HCT116 (cell line): ENCODE measurements at regions not wholly inside any gene's neighbourhood (a gene's known extent, or its start where the extent isn't known, plus 50 kb on each side); places are given as distances from the start of the nearest gene placed in this dataset.

ENCODE experiments used
- ATAC-seq: fragments of 200-7000 bp; cut with Tn5 transposase; 2 replicates; pipeline ENCODE4 v1.9.1; 2020; ENCODE audit warnings: mild to moderate bottlenecking, moderate library complexity
- BruUV-seq: library from RNA; stranded (reverse); fragments of 400-500 nt; replicated peaks from 2 replicates; lab custom pipeline; 2021; lab: Mats Ljungman, UMichigan
- CTCF ChIA-PET: fragments of 300-600 bp; sonication (Branson Sonifier 250); formaldehyde crosslinking; loops from one replicate; lab custom pipeline; 2021; ENCODE audit warnings: antibody characterized with exemption; lab: Charles Lee
- POLR2A ChIA-PET: fragments of 300-600, 350-600 bp; sonication (Branson Sonifier 250); formaldehyde crosslinking; loops from one replicate; lab custom pipeline; 2021; ENCODE audit warnings: antibody characterized with exemption; lab: Charles Lee
- RAD21 ChIA-PET, 2 experiments: fragments of 300-600 bp; sonication (Branson Sonifier 250); formaldehyde crosslinking; loops; one replicate each; lab custom pipeline; 2023; ENCODE audit warnings: low total read pairs in 2 of 2; ENCODE audit not compliant: uncharacterized antibody in 2 of 2, unreplicated experiment in 2 of 2, low non-redundant PET in 1 of 2; lab: Charles Lee
- DNase-seq: peaks from one replicate; pipeline ENCODE4 v3.0.0-alpha.2; 2010; ENCODE audit warnings: low read depth, low spot score
- H2AFZ ChIP-seq: fragments of 200-600 bp; shearing (Covaris generic), sonication (generic); 2 replicates; pipeline ENCODE4 v1.6.1; 2017; ENCODE audit warnings: low read depth, mixed run types, mixed read lengths, antibody characterized with exemption, low read length; ENCODE audit not compliant: poor library complexity, severe bottlenecking
- H3K27ac ChIP-seq: 2 replicates; pipeline ENCODE4 v1.5.1; 2012; ENCODE audit warnings: low read depth, low read length
- H3K27me3 ChIP-seq: fragments of 200-600 bp; sonication (generic); 2 replicates; pipeline ENCODE4 v1.6.1; 2016; ENCODE audit warnings: mixed run types, low read length, mixed read lengths; ENCODE audit not compliant: insufficient read depth
- H3K36me3 ChIP-seq, 2 experiments: fragments of 200-500 bp in 1 of 2; fragments of 200-600 bp in 1 of 2; sonication (Bioruptor generic) in 1 of 2; sonication (generic) in 1 of 2; 2 replicates each; pipeline versions ENCODE4 v1.5.1 to v1.6.1; 2014 to 2016; ENCODE audit warnings: low read length in 2 of 2, inconsistent platforms in 1 of 2, mixed read lengths in 1 of 2, mixed run types in 1 of 2; ENCODE audit not compliant: insufficient read depth in 2 of 2, control insufficient read depth in 1 of 2
- H3K4me1 ChIP-seq, 2 experiments: fragments of 200-600 bp in 1 of 2; sonication (generic) in 1 of 2; 2 replicates each; pipeline versions ENCODE4 v1.5.1 to v1.6.1; 2012 to 2017; ENCODE audit warnings: low read length in 2 of 2, inconsistent platforms in 1 of 2, mild to moderate bottlenecking in 1 of 2, mixed read lengths in 1 of 2, mixed run types in 1 of 2, moderate library complexity in 1 of 2; ENCODE audit not compliant: insufficient read depth in 2 of 2, control insufficient read depth in 1 of 2
- H3K4me2 ChIP-seq: fragments of 200-600 bp; sonication (generic); 2 replicates; pipeline ENCODE4 v1.6.1; 2017; ENCODE audit warnings: mixed run types, low read length, mixed read lengths
- H3K4me3 ChIP-seq, 2 experiments: fragments of 200-600 bp in 1 of 2; sonication (generic) in 1 of 2; replicated peaks in 1 of 2; 2 replicates each; pipeline ENCODE4 v1.5.1; 2011 to 2016; ENCODE audit warnings: low read length in 2 of 2, control low read depth in 1 of 2, low read depth in 1 of 2, mild to moderate bottlenecking in 1 of 2, mixed read lengths in 1 of 2, mixed run types in 1 of 2
- H3K79me2 ChIP-seq: fragments of 200-600 bp; sonication (generic); 2 replicates; pipeline ENCODE4 v1.6.1; 2017; ENCODE audit warnings: mild to moderate bottlenecking, mixed run types, low read length, moderate library complexity, mixed read lengths; ENCODE audit not compliant: insufficient read depth
- H3K9ac ChIP-seq: fragments of 200-600 bp; sonication (generic); 2 replicates; pipeline ENCODE4 v1.6.1; 2016; ENCODE audit warnings: low read length, mixed read lengths
- H3K9me2 ChIP-seq: fragments of 200-600 bp; sonication (generic), shearing (Covaris generic); 2 replicates; pipeline ENCODE4 v1.6.1; 2017; ENCODE audit warnings: mixed run types, mild to moderate bottlenecking, moderate library complexity; ENCODE audit not compliant: insufficient read depth
- H3K9me3 ChIP-seq, 2 experiments: fragments of 200-500 bp in 1 of 2; fragments of 200-600 bp in 1 of 2; sonication (Bioruptor generic) in 1 of 2; sonication (generic) in 1 of 2; 2 replicates each; pipeline ENCODE4 v1.6.1; 2014 to 2017; ENCODE audit warnings: low read length in 2 of 2, mixed read lengths in 2 of 2, inconsistent platforms in 1 of 2, low read depth in 1 of 2, mild to moderate bottlenecking in 1 of 2, mixed run types in 1 of 2, moderate library complexity in 1 of 2; ENCODE audit not compliant: control insufficient read depth in 1 of 2, insufficient read depth in 1 of 2
- H4K20me1 ChIP-seq: fragments of 200-600 bp; sonication (generic), shearing (Covaris generic); 2 replicates; pipeline ENCODE4 v1.6.1; 2017; ENCODE audit warnings: mixed run types, mild to moderate bottlenecking, moderate library complexity; ENCODE audit not compliant: insufficient read depth
- CBX3 ChIP-seq: IDR thresholded peaks from 2 replicates; pipeline ENCODE4 v1.6.1; 2012; ENCODE audit warnings: low read depth
- CEBPB ChIP-seq: IDR thresholded peaks from 2 replicates; pipeline ENCODE4 v1.6.1; 2012; ENCODE audit warnings: low read depth
- EGR1 ChIP-seq: IDR thresholded peaks from 2 replicates; pipeline ENCODE4 v1.6.1; 2012; ENCODE audit warnings: low read depth
- FOSL1 ChIP-seq: IDR thresholded peaks from 2 replicates; pipeline ENCODE4 v1.6.1; 2012; ENCODE audit warnings: low read depth
- JUND ChIP-seq: IDR thresholded peaks from 2 replicates; pipeline ENCODE4 v1.6.1; 2012
- POLR2A ChIP-seq: IDR thresholded peaks from 2 replicates; pipeline ENCODE4 v1.7.0; 2011; ENCODE audit warnings: borderline replicate concordance; ENCODE audit not compliant: insufficient read depth, insufficient read length; ENCODE audit errors: extremely low read depth
- POLR2AphosphoS5 ChIP-seq: IDR thresholded peaks from 2 replicates; pipeline ENCODE4 v1.6.1; 2011; ENCODE audit warnings: mild to moderate bottlenecking, low read depth, low read length, moderate library complexity
- RAD21 ChIP-seq: IDR thresholded peaks from 2 replicates; pipeline ENCODE4 v1.6.1; 2012; ENCODE audit warnings: low read depth, mild to moderate bottlenecking
- SIN3A ChIP-seq: IDR thresholded peaks from 2 replicates; pipeline ENCODE4 v1.6.1; 2012; ENCODE audit warnings: low read depth
- SP1 ChIP-seq: IDR thresholded peaks from 2 replicates; pipeline ENCODE4 v1.6.1; 2012; ENCODE audit warnings: low read depth
- TCF7L2 ChIP-seq: IDR thresholded peaks from 2 replicates; pipeline ENCODE4 v1.7.0; 2011; ENCODE audit warnings: borderline replicate concordance, inconsistent platforms; ENCODE audit not compliant: insufficient read depth, insufficient read length; ENCODE audit errors: extremely low read depth
- YY1 ChIP-seq: IDR thresholded peaks from 2 replicates; pipeline ENCODE4 v1.6.1; 2011; ENCODE audit warnings: low read length, low read depth, moderate library complexity, mild to moderate bottlenecking; ENCODE audit not compliant: insufficient replicate concordance; ENCODE audit errors: extremely low read depth
- ZFX ChIP-seq: fragments of 450-650 bp; IDR thresholded peaks from 2 replicates; pipeline ENCODE4 v1.6.1; 2017
- ZNF274 ChIP-seq: fragments of 200-500 bp; sonication (Bioruptor generic); IDR thresholded peaks from 2 replicates; pipeline ENCODE4 v1.6.1; 2014; ENCODE audit warnings: mild to moderate bottlenecking, low read depth, low read length, inconsistent platforms
- intact Hi-C: fragments of 100-400 bp; cut with micrococcal nuclease; formaldehyde crosslinking; loops from 2 replicates; pipeline ENCODE4 v1.10.0; 2022
- TF ChIP-seq, protein P1 (sequence below), 3 experiments: fragments of 200-600 bp in 1 of 3; sonication (generic) in 1 of 3; IDR thresholded peaks in 2 of 3; conservative IDR thresholded peaks in 1 of 3; 2 replicates each; pipeline ENCODE4 v1.5.1; 2012 to 2017; ENCODE audit warnings: low read depth in 2 of 3, low read length in 2 of 3, antibody characterized with exemption in 1 of 3, borderline replicate concordance in 1 of 3, control low read depth in 1 of 3, mild to moderate bottlenecking in 1 of 3, mixed read lengths in 1 of 3, mixed run types in 1 of 3, moderate library complexity in 1 of 3; ENCODE audit not compliant: insufficient read depth in 1 of 3
- TF ChIP-seq, protein P2 (sequence below): IDR thresholded peaks from 2 replicates; pipeline ENCODE4 v1.6.1; 2012

DNA sequence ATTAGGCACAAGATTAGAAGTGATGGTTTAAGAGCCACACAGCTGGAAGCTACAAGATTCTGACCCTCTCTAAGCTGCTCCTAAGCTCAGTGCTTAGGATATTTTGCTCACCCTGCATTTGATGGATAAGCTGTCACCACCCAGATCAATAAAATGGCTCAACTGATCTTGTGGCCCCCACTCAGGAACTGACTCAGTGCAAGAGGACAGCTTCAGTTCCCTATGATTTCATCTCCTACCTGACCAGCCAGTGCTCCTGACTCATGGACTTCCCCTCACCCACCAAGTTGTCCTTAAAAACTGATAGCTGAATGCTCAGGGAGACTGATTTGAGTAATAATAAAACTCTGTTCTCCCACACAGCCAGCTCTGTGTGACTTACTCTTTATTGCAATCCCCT lies 833.8 kb downstream of the GRID1 start:
- Histone ChIP-seq H3K4me2 (no peak overlapping the region), H3K4me3 (no peak overlapping the region), H3K9me2 (no peaks in the 10 kb centered on the region), H3K9me3 (0 out of 4 replicates have a peak, but pooled peaks cover 0 to 4% of the 10 kb centered on the region in 2 experiments), H3K36me3 (no peaks in the 10 kb centered on the region)
- RAD21 ChIA-PET: no interaction called here
- TF ChIP-seq, protein P1, sequence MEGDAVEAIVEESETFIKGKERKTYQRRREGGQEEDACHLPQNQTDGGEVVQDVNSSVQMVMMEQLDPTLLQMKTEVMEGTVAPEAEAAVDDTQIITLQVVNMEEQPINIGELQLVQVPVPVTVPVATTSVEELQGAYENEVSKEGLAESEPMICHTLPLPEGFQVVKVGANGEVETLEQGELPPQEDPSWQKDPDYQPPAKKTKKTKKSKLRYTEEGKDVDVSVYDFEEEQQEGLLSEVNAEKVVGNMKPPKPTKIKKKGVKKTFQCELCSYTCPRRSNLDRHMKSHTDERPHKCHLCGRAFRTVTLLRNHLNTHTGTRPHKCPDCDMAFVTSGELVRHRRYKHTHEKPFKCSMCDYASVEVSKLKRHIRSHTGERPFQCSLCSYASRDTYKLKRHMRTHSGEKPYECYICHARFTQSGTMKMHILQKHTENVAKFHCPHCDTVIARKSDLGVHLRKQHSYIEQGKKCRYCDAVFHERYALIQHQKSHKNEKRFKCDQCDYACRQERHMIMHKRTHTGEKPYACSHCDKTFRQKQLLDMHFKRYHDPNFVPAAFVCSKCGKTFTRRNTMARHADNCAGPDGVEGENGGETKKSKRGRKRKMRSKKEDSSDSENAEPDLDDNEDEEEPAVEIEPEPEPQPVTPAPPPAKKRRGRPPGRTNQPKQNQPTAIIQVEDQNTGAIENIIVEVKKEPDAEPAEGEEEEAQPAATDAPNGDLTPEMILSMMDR (IDR thresholded peaks at IDR 0.05 in 2 of 3, conservative IDR thresholded peaks at IDR 0.05 in 1 of 3; ENCODE audit: borderline replicate concordance in 1 of 3, insufficient read depth in 1 of 3, low read depth in 2 of 3, low read length in 2 of 3): no peak
- TF ChIP-seq EGR1: no peak
- TF ChIP-seq, protein P2, sequence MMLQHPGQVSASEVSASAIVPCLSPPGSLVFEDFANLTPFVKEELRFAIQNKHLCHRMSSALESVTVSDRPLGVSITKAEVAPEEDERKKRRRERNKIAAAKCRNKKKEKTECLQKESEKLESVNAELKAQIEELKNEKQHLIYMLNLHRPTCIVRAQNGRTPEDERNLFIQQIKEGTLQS: no peak
- TF ChIP-seq ZNF274: no peak
- TF ChIP-seq RAD21: no peak
- no peak for TF ChIP-seq SIN3A
- TF ChIP-seq, all 23 proteins: peak for 0
- no peaks in the 10 kb centered on the region for H4K20me1 ChIP-seq
- peaks cover 0 to 6% of the 10 kb centered on the region in 2 experiments; a peak in 2 of 4 replicates for H3K4me1 ChIP-seq
- POLR2A ChIA-PET: no interaction called here
- no peak overlapping the region for H2AFZ ChIP-seq
- H3K79me2 ChIP-seq: no peaks in the 10 kb centered on the region
- CTCF ChIA-PET: no interaction called here
- no peak for DNase-seq
- H3K27me3 ChIP-seq: peaks cover 25% of the 10 kb centered on the region; the same call in 1 of the 2 replicates
- H3K9ac ChIP-seq: no peak overlapping the region
- intact Hi-C loops: no loop called here
- ATAC-seq: no peak
- no TSS peak for BruUV-seq
- H3K27ac ChIP-seq: no peak overlapping the region

GRCh38 chr10:85535926-85536325 lies 830.7 kb downstream of the GRID1 start:
- no peaks in the 10 kb centered on the region for H3K9me2 ChIP-seq
- no peak overlapping the region for H3K27ac ChIP-seq
- H3K9me3 ChIP-seq: no peaks in the 10 kb centered on the region
- H2AFZ ChIP-seq: no peak overlapping the region
- BruUV-seq: no TSS peak
- ATAC-seq (no peak), DNase-seq (no peak)
- CTCF ChIA-PET: no interaction called here
- H3K4me1 ChIP-seq: no peaks in the 10 kb centered on the region
- H3K79me2 ChIP-seq: no peaks in the 10 kb centered on the region
- POLR2A ChIA-PET: no interaction called here
- no peaks in the 10 kb centered on the region for H4K20me1 ChIP-seq
- H3K4me3 ChIP-seq: no peak overlapping the region
- no peak overlapping the region for H3K9ac ChIP-seq
- H3K36me3 ChIP-seq: no peaks in the 10 kb centered on the region
- peaks cover 25% of the 10 kb centered on the region; the same call in 1 of the 2 replicates for H3K27me3 ChIP-seq
- RAD21 ChIA-PET: no interaction called here
- intact Hi-C loops: no loop called here
- H3K4me2 ChIP-seq: no peak overlapping the region
- TF ChIP-seq POLR2AphosphoS5 (no peak), CEBPB (no peak), SP1 (no peak), SIN3A (no peak), YY1 (no peak), EGR1 (no peak), CBX3 (no peak), POLR2A (no peak), JUND (no peak), TCF7L2 (no peak), ZFX (no peak), FOSL1 (no peak), RAD21 (no peak), ZNF274 (no peak)
- TF ChIP-seq, protein P1 (IDR thresholded peaks at IDR 0.05 in 2 of 3, conservative IDR thresholded peaks at IDR 0.05 in 1 of 3; ENCODE audit: borderline replicate concordance in 1 of 3, insufficient read depth in 1 of 3, low read depth in 2 of 3, low read length in 2 of 3): no peak
